Activated CD4-positive, alpha-beta T cell treated with anti-CD3 and anti-CD28 coated beads, Interleukin-2, amount 50 U/mL, for 48 hours (primary cell): ENCODE measurements at regions not wholly inside any gene's neighbourhood (a gene's known extent, or its start where the extent isn't known, plus 50 kb on each side); places are given as distances from the start of the nearest gene placed in this dataset.

Source experiments
- DNase-seq, 2 experiments: peaks; one replicate each; pipeline ENCODE4 v3.0.0-alpha.2; 2020

DNA sequence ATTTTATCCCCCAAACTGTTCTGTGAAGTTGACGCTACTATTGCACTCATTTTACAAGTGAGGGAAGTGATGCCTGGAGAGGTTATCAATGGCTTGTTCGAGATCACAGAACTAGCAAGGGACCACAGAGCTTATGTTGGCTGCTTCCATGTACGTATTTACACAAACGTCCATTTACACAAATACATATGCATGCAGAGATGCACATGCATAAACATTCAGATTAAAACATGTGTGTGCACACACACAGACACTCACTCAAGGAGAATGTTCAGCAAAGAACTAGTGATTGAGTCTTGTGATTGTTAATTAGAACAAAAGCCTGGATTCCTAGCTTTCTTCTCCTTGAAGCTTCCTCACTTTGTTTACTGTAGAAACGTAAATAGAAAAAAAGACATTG is 321.5 kb upstream of the CHD6 start:
- no peak for DNase-seq

DNA sequence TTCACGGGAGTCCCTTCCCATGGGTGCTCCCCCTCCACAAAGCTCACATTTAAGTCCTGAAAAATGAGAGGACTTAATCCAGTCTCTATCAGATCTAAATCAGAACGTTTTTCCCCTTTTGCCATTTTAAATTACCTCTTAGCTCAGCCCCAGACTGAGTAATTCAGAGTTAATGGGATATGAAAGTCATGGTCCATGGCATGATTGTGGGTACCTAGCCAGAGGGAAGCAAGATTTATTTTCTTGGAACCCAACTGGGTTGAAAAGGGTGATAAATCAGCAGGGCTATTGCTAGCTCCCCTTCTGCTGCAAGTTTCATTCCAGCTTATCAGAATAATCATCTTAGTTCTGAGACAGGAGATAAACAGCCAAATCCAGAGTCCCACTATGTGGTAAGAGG is 320.2 kb upstream of the CHD6 start:
- no peak for DNase-seq

DNA sequence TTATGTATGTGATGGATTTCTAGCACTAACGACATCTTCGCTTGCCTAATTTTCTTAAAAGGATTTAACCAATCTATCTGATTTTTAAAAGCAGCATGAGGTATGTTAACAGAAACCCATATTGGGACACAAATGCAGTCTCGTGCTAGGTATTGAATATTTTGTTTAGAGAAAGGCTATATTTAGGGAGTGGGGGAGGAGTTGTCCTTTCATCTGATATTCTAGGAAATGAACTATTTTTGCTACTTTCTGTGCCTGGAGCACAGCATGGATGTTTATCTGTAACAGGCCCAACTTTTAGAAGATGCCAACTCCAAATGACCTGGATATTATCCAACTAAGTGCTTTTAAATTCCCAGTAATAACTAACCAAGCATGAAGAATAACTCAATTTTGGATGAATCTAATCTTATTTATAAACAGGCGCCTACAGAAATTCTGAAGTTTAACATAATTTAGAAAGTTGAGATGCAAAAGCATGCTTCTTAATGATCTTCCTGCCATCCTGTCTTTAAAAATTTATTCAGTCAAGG is 317.1 kb upstream of the CHD6 start:
- DNase-seq, result no peak

DNA sequence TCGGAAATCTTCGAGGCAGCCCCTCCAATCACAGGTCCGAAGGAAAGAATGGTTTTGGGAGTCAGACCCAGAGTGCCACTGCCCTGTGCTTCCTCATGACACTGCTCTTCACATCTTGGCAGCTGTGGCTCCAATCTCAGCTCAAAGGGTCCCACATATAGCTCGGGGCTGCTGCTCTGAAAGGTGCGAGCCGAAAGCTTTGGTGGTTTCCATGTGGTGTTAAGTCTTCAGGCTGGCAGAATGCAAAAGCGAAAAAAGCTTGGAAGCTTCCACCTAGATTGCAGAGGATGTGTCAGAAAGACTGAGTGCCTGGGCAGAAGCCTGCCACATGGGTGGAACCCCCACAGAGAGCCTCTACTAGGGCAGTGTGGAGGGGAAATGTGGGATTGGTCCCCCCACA is 314.3 kb upstream of the CHD6 start:
- DNase-seq, result no peak

DNA sequence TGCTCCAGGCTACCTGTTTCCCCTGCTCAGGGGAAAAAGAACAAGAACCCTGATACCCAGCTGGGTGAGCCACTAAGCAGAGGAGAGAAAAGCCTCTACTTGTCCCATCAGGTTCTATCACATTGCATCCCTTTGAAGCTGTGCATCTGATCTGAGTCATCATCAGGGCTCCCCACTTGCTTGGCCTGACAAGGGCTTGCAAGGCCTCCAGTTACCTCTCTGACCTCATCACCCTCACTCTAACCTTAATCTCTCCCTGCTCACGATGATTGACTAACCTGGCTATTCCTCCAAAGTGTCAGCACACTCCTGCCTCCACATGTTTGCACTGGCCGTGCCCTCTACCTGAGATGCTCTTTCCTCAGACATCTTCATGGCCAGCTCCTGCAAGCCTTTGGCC is 309.5 kb upstream of the CHD6 start:
- DNase-seq, result no peak

DNA sequence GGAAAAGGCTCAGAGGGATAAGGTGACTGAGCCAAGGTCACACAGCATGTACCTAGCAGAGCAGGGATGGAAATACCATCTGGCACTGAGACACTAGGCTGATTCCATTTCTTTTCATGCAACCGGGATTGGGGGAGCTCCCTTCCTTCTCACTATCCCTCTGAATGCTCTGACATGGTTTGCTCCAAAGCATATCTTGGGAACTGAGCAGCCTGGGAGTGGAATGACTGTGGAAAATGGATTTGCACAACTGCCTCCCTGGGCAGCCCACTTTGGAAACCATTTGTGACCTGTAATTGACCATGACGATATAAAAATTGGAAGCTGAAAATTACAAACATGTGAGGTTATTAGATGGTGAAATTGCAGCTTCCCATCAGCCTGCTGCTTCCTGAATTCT is 309.0 kb upstream of the CHD6 start:
- DNase-seq, result no peak

DNA sequence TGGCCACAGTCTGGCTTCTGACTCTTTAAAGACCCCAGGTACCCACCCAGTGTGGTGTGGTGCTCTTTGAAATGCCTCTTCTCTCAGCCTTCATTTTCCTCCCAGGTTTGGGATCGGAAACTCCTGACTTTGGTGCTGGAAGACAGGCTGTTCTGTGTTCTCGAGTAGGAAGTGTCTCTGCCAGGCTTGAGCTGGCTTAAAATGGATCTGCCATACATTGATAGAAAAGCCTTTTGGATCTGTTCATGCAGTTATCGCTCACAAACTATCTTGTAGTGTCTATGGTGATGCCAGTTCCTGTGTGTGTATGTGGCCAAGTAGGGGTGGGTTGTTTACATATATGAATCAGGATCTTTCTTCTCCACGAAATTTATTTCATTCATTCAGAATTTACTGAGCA is 307.3 kb upstream of the CHD6 start:
- no peak for DNase-seq

DNA sequence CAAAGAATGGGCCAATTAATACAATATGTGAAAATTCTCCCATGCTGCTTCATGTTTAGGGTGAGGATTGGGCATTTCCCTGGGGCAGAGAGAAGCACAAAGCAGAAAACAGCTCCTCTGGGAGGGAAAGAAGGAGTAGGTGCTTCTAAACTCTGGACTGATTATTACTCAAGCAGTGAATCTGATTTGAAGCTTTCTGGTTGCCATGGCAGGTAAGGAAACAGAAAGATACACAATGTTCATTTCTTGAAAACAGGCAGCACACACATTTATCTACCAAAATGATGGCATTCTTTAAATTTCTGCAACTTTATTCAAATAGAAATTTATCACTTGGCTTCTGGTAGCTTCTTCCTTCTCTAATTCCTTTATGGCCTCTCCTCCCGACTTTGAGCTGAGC is 305.4 kb upstream of the CHD6 start:
- no peak for DNase-seq

DNA sequence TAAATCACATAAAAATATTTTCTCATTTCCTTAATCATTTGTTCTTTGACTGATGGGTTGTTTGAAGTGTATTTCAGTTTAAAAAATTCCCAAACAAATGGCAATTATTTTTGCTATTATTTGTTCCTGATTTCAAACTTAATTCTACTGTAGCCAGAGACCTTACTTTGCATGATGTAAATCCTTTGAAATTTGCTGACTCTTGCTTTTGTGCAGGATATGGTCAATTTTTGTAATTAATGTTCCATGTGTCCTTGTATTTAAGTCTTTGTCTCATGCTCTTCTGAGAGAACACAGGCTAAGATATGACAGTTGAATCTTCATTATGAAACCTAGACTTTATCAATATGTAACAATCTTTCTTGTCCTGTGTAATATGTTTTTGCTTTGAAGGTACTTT is 295.0 kb upstream of the CHD6 start:
- no peak for DNase-seq

DNA sequence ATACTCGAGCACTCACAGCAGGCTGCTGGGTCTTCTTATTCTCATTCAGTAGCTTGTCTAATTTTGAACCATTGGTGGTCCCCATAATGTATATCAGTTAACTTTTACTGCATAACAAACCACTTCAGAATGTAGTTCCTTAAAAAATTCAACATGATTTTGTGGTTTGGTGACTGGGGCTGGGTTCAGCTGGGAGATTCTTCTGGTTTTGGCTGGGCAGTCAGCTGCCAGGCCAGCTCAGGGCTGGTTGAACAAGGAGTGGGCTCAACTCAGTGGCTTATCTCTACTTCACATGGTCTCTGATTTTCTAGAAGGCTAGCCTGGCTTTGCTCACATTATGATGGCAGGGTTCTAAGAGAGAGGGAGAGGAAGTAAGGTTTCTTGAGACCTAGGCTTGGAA is 292.4 kb upstream of the CHD6 start:
- DNase-seq, result no peak

DNA sequence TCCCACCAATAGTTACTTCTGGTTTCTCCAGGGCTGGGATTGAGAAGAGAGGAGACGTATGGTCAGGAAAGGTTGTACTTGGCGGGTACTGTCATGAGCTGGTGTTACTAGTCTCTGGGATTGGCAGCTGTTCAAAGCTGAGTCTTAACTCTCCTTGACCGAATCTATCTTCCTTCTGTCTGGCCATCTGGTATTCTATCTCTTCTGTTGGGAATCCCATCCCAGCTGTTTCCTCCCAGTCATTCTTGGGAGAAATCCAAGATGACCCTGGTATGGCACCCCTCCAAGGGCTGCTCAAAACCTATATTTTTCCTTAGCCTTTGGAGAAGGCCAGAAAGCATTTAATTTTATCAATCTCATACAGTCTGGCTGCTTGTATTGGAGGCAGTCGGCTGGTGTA is 287.0 kb upstream of the CHD6 start:
- no peak for DNase-seq

DNA sequence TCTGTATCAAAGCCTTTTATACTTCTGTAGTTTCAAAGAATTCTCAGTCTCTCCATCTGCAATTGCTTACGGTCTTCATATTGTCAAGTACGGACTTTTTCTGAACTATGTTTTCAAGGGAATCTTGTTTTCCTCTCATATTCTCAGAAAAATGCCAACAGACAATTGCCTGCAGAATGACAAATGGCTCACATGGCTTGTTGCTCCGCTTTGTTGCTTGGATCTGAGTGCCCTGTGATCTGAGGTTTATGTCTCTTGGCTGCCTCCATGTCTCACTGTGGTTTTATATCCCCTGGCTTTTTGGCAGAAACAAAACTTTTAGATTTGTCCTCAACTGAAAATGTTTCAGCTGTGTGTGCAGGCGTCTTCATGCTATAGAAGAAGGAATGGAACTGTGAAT is 285.4 kb upstream of the CHD6 start:
- DNase-seq, result no peak

DNA sequence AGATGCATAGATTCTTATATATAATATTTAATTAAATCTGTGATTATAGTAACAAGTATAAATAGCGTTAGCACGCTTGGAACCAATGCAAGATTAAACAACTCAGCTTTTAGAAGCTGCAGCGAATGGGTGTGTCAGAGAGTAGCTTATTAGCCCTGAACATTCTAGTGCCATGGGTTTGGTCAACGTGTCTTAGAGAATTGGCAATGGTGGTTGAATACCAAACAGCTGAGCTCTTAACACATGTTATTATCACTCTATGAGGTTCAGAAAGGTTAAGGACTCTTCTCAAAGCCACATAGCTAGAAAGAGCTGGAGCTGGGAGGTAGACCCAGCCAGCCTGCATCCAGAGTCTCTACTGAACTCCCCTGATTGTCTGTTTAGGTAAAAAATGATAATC is 284.2 kb upstream of the CHD6 start:
- no peak for DNase-seq

DNA sequence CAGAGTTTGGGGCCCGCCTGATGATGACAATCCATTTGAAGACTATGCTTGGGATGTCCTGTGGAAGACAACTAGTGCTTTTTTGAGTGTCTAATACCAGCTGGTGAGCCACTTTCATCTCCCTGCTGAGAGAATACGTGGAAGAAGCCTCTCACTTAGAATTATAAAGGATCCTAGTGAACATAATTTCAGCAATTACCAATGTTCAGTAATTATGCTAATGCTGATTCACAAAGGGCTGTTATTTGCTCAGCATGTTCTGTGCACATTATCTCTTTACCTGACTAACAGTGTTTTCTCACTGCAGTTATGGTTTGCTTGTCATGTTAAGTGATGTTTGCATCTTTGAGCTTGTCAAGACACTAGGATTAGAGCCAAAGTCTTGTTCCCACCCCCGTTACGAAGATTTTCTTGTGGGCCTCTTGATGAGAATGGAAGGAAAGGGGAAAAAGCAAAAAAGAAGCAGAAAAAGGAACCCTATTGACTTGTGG is 282.1 kb upstream of the CHD6 start:
- DNase-seq, result no peak

DNA sequence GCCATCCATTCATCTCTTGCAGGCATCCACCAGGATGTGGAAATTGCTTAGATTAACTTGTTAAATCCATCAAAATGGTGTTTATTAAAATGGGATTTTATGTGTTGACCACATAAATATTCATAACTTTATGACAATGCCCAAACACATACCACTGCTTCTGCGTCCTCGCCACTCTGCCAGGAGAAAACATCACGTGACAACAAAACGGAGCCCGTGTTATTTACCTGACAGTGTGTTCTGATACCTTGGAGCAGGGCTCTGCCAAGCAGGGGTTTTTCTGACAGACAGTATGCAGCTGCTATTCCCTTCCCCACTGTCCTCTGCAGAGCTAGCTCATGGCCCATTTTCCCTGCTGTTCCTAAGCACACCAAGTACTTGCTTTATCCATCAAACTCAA is 279.5 kb upstream of the CHD6 start:
- DNase-seq, result no peak

DNA sequence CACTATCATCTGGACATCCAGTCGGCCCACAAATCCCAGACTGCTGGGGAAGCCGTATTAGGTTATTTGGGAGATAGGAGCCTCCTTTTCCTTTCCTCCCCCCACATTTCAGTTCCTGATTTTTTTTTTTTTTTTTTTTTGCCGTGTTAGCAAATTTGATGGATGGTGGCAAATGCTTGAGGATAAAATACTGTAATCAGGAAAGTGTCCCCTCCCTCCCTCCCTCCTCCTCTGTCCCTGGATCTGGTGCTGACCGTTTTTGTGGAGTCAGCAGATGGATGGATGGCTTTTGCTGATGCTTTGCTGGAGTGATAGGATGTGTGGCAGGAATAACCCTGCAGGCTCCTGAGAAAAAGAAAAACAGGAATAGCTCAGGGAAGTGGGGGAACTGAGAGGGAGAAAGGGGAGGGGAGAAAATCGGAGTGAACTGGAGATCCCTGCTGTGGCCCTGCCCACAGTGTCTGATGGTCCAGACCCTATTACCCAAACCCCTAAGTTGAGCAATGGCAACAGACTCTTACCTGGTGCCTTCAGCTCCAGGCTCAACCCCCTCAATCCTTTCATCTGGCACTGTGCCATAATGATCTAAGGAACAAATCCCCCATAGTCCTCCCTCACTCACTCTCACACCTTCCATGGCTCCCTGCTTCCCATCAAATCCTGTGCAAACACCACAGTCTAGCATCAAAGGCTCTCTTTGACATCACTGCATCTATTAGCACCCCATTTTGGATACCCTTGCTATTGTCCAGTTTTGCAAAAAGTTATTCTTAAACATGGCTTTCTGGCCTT is 277.3 kb upstream of the CHD6 start:
- DNase-seq, result no peak

DNA sequence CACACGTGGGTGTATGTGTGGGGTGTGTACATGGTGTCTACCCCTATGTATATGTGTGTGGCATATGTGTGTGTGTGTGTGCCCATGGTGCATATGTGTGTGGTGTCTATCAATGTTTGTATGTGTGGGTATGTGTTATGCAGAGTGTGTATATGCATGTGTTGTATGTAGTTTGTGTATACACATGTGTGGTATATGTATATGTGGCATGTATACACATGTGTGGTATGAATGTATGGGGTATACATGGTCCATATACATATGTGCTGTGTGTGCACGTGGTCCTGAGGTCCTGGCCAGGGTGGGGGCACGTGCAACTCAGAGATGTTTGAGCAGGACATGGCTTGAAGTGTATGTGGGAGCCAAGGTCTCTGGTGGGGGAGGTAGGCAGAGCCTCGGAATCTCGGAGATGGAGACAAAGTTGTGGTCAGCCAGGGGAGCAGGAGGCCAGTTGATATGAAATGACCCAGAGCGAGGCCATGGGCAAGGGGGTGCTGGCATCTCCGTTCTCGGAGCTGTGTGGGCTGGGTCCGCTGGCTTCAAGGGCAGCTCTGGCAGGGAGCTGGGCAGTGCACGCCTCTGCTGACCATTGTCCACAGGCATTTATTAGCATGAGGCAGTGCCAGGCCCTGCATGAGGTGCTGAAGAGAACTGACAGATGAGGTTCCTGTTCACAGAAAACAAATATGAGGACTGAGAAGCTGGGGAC is 276.2 kb upstream of the CHD6 start:
- no peak for DNase-seq

DNA sequence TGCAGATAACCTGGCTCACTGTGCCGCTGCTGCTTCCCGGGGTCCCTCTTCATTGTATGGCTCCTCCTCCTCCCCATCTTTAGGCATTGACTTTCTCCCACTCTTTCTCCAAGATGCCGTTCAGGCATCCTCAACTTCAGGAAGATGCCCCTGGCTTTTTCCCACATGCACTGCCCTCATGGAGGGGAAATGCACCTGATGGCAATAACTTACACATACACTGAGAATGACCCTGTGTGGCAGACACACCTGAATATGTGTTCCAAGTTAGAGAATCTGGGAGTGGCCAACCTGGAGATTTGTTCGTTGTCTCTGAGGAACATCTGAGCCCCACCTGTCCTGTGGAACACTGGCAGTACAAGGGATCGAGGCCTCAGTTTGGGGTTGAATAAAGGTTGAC is 273.9 kb upstream of the CHD6 start:
- DNase-seq, result no peak

DNA sequence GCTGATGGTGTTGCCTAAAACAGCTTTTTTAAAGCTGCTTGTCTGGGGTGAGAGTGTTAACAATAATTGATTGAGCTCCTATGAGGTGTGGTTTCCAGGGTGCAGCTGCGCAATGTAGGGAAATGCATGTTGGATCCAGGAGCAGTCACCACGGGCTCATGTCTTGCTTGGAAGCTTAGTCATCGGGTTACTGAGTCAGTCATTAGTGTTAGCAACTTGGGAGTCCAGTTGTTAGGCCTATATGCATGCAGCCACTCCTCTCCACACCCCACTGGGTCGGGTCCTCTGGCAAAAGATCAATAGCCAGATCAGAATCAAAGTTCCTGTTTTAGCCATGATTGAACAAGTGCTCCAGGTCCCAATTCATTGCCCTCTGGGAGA is 271.7 kb upstream of the CHD6 start:
- DNase-seq, result no peak

DNA sequence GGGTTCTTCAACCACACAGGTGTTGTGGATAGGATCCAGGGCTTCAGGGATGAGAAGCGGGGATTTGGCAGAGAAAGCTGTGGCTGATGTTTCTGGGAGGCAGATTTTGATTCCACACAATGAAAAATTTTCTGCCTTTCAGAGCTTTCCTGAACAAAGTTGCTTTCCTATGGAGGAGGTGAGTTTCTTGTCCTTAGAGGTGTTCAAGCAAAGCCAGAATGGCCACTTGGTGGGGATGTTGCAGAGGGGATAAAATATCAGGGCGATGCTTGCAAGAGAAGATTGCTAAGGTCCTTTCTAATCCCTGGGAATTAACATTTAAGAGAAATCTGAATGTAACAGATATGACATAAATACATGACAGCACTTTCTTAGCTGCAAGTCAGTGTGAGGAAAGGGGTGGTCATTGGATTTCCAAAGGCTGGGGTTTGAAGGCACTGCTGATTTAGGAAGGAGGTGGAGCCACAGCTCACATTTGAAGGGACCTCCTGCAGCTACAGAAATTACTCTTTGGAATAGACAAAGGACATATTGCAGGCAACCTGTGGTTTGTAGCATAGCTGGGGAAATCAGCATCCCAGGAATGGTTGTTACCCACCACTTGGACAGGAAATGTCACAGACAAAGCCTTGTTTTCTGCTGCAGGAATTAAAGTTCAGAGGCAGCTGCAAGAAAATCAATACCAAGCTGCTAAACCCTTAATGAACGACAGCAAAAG is 271.1 kb upstream of the CHD6 start:
- no peak for DNase-seq

DNA sequence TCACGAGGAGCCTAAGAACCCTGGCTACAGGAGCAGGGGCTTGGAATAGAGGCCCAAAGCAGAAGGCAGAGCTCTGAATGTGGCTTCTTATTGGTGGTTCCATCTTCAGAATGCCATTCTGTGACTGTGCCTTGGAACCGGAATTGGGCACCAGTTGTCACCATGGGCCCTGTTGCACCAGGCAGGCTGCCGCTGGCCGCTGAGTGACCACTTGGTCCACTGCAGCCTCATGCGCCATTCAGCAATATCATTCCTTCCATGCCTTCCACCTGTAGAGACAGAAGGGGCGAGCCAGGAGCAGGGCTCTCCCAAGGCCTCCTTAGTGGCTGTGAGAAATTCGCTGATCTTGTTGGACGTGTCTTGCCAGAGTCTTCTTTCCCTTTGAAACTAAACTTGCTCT is 270.3 kb upstream of the CHD6 start:
- no peak for DNase-seq

DNA sequence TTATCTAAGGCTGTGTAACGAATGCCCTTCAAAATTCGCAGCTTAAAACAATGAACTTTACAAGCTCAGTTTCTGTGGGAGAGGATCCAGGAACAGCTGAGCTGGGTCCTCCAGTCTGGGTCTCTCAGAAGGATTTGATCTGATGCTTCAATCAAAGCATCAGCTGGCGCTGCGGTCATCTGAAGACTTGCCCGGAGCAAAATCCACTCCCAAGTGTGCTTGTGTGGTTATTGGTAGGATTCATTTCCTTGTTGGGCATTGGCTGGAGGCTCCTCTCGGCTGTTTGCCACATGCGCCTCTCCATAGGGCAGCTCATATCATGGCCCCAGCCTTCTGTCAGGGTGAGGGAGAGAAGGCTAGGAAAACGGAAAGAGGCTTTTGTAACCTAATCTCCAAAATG is 269.3 kb upstream of the CHD6 start:
- no peak for DNase-seq

DNA sequence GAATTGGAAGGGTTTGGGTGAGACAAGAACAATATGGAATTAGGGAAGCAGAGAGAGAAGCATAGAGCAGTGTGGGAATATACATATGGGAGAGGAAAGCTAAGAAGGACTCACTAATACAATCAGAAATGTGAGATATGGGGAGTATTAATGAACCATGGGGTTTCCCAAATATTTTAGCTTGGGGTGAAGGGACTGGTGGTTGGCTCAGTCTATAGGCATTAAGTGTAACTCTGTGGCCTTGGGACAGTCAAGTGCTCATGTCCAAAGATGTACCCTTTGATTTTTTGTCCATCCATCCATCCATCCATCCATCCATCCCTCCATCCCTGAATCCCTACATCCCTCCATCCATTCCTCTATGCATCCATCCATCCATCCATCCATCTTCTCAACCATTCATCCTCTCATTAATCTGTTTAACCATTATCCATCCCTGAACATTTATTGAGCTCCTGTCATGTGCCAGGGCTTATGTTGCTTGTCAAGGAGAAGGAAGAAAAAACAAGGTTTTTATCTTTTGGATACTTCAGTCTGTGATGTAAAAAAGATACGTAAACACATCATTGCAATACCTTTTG is 263.4 kb upstream of the CHD6 start:
- DNase-seq, result no peak
